22Rv1 (cell line): ENCODE measurements at regions not wholly inside any gene's neighbourhood (a gene's known extent, or its start where the extent isn't known, plus 50 kb on each side); places are given as distances from the start of the nearest gene placed in this dataset.

Source experiments
- H3K27ac ChIP-seq: fragments of 450-650 bp; 2 replicates; pipeline ENCODE4 v1.5.1; 2017
- ZFX ChIP-seq: fragments of 450-650 bp; IDR thresholded peaks from 2 replicates; pipeline ENCODE4 v1.6.1; 2017; ENCODE audit warnings: antibody characterized with exemption, borderline replicate concordance
- TF ChIP-seq, protein P1 (sequence below): fragments of 450-650 bp; IDR thresholded peaks from 2 replicates; pipeline ENCODE4 v1.5.1; 2017; ENCODE audit warnings: mild to moderate bottlenecking

DNA sequence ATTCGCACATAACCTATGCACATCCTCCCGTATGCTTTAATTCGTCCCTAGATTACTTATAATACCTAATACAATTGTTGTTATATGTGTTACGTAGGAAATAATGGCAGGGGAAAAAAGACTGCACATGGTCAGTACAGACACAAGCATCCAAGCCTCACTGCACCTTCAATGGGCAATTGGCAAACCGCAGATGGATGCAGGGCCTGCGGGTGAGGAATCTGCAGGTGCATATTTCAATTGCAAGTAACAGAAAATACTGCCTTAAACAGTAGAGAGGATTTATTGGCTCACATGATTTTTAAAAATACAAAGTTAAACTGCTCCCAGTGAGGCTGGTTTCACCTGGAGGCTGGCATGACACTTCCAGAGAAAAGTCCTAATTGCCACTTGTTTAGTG is 142.1 kb upstream of the MLN start:
- H3K27ac ChIP-seq: no peak overlapping the region
- no peak for TF ChIP-seq ZFX
- TF ChIP-seq, protein P1, sequence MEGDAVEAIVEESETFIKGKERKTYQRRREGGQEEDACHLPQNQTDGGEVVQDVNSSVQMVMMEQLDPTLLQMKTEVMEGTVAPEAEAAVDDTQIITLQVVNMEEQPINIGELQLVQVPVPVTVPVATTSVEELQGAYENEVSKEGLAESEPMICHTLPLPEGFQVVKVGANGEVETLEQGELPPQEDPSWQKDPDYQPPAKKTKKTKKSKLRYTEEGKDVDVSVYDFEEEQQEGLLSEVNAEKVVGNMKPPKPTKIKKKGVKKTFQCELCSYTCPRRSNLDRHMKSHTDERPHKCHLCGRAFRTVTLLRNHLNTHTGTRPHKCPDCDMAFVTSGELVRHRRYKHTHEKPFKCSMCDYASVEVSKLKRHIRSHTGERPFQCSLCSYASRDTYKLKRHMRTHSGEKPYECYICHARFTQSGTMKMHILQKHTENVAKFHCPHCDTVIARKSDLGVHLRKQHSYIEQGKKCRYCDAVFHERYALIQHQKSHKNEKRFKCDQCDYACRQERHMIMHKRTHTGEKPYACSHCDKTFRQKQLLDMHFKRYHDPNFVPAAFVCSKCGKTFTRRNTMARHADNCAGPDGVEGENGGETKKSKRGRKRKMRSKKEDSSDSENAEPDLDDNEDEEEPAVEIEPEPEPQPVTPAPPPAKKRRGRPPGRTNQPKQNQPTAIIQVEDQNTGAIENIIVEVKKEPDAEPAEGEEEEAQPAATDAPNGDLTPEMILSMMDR: no peak

DNA sequence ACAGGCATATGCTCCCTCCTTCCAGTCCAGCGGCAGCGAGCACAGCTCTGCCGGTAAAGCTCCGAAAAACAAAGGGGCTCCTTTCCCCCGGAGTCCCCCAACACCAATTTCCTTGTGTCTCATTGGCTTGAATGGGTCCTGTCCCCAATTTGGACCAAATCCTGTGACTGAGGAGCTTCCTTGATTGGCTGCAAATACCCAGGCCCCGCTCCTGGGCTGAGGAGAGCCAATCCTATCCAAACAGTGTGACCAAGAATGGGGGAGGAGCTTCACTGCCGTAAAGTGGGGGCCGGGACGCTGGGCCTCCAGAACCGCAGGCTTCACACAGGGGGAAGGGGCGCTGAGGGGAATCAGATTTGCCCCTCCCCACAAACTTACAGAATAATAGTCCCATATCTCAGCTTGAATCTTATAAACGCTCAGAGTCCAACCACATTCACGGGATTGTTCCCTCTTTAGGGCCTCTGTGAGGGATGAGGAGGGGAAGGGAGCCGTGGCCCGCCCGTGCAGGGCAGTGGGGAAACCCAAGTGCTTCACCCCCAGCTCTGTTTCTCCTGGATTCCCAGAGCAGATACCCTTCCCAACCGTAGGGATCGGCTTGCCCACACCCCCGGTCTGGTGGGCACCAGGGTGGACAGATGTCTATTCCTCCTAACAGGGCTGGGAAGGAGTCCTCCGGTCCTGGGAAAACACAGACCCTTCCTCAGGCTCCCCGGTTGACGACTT is 141.0 kb upstream of the MLN start:
- no peak for TF ChIP-seq ZFX
- TF ChIP-seq, protein P1: no peak
- no peak overlapping the region for H3K27ac ChIP-seq

DNA sequence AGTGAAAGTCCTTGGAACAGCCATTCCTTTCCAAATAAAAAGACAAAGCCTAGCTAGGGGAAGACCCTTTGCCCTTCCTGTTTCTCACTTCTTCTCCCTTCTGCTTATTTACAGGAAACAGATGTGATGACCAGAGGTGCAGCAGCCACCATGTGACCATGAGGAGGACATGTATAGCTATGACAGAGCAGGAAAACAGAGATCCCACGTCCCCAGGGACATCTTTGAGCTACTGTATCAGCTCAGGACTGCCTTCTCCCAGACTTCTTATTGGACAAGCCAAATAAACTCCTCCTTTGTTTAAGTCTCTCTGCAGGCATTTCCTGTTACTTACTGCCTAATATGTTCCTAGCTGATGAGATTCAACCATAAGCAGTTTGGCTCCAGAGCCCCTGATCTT is 133.1 kb upstream of the MLN start:
- TF ChIP-seq, protein P1: no peak
- no peak for TF ChIP-seq ZFX
- no peak overlapping the region for H3K27ac ChIP-seq

DNA sequence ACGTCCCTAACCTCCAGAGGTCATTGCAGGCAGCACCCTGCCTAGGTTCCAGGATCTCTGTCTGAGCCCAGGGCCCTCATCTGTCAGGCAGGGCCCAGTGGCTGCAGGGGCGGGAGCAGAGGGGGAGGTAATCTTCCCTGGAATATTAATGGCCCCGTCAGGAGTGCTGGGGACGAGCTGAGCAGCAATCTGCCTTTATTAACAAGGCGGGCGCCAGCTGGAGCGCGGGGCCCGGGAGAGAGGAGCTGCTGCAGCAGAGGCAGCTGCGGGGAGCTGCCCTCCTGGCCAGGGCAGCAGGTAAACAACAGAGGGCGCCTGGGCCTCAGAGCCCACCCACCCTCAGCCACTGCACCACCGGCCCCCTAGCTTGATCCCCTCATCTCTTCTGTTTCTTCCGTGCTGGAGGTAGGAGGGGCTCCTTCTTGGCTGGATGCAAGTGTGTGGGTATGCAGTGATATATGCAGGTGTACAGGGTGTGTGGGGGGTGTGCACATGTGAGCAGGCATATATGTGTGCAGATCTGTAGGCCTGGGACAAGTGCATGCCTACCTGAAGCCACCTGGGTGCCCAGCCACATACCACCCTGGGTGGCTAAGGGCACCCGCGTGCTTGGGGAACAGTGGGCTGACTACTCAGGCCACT is 131.8 kb upstream of the MLN start:
- no peak for TF ChIP-seq ZFX
- TF ChIP-seq, protein P1: no peak
- no peak overlapping the region for H3K27ac ChIP-seq

DNA sequence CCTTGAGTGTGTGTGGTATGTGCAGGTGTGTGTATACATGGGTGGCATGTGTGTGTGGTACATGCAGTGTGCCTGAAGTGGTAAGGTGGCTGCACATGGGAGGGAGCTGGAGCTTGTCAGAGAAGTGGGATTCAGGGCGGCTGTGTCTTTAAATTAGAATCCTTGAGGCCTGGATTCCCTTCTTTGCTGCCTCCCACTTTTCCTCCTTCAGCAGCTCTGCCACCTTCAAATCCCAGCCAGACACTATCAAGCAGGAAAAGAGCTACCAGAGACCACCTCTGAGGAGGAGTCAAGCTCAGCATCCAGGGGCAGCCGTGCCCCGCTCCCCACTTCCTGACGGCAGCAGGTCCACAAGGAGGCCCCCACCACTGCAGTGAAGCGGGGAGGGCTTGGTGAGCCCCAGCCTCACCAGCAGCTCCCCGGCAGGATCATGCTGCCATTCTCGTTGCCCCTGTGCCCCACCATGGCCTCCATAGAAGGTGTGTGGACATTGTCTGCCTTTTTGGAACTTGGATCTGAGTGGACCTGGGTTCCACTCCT is 131.0 kb upstream of the MLN start:
- no peak overlapping the region for H3K27ac ChIP-seq
- TF ChIP-seq, protein P1: no peak

DNA sequence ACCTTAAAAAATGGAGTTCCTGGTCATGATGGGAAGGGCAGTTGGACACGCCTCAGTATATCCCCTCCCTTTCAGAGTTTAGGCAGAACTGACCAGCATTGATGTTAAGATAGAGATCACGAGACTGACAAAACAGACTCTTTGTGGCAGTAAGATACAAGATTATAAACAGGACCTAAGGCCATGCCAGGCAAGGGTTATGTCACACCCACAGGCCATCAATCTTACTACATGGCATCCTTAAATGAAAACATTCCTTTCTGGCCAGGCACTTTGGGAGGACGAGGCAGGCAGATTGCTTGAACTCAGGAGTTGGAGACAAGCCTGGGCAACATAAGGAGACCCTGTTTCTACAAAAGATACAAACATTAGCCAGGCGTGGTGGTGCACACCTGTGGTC is 129.3 kb upstream of the MLN start:
- no peak overlapping the region for H3K27ac ChIP-seq
- TF ChIP-seq, protein P1: no peak
- TF ChIP-seq ZFX: no peak

DNA sequence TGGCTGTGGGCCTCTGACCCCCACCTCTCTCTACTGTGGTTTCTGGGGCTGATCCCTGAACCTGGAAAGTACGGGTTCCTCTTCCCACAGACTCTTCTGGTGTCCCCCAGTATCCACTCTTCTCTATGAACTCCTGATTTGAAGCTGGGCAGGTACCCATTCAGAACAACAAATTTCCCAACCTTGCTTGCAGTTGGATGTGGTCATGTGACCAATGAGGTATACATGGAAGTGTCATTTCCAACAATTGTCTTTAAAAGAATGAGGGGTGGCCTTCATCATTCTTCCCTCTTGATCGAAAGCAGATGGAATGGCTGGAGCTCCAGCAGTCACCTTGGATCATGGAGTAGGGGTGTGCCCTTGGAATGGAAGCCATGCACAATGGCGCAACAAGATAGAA is 128.0 kb upstream of the MLN start:
- TF ChIP-seq, protein P1: no peak
- no peak for TF ChIP-seq ZFX

More for the DNA sequence above, 128.0 kb upstream of the MLN start:
- H3K27ac ChIP-seq: no peak overlapping the region
